NOMO-1 (cell line): ENCODE measurements at regions not wholly inside any gene's neighbourhood (a gene's known extent, or its start where the extent isn't known, plus 50 kb on each side); places are given as distances from the start of the nearest gene placed in this dataset.
"Not testable (repeated sequence)": the region's sequence is repeated elsewhere in the genome, so short reads cannot be mapped to it uniquely, and the experiment has no call there.

Experiments used
- DNase-seq, 2 experiments: peaks; one replicate each; lab custom pipeline; 2025; ENCODE audit not compliant: unreplicated experiment in 2 of 2; lab: John Stamatoyannopoulos, UW

GRCh38 chr20:48448666-48449600 is 378.9 kb downstream of the PREX1 start:
- no peak for DNase-seq

GRCh38 chr20:48447456-48447855 is 380.3 kb downstream of the PREX1 start:
- no peak for DNase-seq

GRCh38 chr20:48445827-48446226 is 382.0 kb downstream of the PREX1 start:
- DNase-seq: no peak

GRCh38 chr20:48444249-48444648 is 383.6 kb downstream of the PREX1 start:
- DNase-seq: no peak

GRCh38 chr20:48440916-48441315 is 386.9 kb downstream of the PREX1 start:
- no peak for DNase-seq

GRCh38 chr20:48440261-48440660 is 387.5 kb downstream of the PREX1 start:
- DNase-seq: not testable (repeated sequence)

- no peak for DNase-seq
These were observed 390.7 kb downstream of the PREX1 start for GRCh38 chr20:48437146-48437545.

DNA sequence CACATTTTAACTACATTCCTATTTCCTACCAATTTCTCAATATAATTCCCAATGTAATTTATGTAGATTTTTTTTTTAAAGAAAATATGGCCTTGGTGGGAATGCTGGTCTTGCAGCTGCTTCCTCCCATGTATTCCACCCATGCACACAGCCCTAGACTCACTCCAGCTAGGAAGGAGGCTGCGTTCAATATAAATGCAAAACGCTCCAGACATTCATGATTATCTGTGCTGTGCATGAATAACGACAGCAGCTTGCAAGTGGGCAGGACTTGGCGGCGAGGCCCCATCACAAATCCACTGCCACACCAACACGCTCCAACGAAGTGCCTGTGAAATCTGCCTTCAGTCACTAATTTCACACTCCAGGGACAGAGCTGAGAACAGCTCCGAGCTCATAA is 391.2 kb downstream of the PREX1 start:
- not testable (repeated sequence) for DNase-seq

DNA sequence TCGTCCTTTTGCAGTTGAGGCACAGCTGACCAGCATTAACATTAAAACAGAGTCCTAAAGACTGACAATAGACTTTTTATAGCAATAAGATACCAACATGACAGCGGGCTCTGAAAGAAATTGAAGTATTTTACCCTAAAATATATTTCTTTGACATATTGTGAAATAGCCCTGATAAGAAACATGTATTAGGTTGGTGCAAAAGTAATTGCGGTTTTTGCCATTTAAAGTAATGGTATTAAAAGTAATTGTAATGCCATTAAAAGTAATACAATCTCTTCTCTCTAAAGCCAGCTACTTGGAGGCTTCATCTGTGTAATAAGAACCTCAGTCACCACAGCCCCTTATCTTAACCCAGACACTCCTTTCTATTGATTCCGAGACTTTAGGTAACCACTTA is 394.6 kb downstream of the PREX1 start:
- no peak for DNase-seq

- no peak for DNase-seq
These were observed 395.3 kb downstream of the PREX1 start for GRCh38 chr20:48432494-48432832.

- DNase-seq: no peak
These were observed 395.9 kb downstream of the PREX1 start for GRCh38 chr20:48431653-48432493.

GRCh38 chr20:48426630-48427029 is 401.2 kb downstream of the PREX1 start:
- DNase-seq: no peak

DNA sequence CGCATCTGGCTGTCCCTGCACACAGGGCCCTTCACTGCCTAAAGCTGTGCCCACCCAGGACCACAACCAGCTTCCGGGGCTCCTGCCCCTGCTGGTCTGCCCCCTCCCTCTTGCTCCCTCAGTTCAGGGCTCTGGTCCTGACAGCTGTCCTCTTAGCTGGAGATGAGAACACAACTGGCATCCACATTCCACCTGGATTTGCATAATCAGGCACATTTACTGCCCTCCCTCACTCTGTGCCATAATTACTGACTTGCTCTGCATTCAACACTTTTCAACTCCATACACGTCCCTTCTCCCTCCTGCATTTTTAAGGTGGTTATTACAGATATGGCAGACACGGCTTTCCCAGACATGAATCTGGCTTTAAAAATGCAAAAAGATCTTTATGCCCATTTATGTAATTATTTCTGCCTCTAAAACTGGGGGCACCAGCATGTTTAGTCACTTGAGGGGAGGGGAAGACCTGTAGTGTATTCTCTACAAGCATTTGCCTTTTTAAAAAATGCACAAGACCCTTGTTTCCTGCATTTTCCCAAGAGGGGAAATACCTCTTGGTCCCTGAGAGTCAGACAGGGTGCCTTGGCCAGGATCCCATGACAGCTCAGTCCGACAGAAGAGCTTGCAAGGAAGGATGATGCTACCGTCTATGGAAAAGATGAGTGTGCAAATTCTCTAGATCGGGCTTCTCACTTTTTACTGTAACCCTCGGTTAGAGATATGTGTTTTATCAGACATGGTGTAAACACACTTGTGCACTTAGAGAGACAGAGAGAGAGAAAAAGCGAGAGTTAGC is 401.8 kb downstream of the PREX1 start:
- no peak for DNase-seq

- DNase-seq: no peak
These were observed 402.5 kb downstream of the PREX1 start for GRCh38 chr20:48425321-48425720.

DNA sequence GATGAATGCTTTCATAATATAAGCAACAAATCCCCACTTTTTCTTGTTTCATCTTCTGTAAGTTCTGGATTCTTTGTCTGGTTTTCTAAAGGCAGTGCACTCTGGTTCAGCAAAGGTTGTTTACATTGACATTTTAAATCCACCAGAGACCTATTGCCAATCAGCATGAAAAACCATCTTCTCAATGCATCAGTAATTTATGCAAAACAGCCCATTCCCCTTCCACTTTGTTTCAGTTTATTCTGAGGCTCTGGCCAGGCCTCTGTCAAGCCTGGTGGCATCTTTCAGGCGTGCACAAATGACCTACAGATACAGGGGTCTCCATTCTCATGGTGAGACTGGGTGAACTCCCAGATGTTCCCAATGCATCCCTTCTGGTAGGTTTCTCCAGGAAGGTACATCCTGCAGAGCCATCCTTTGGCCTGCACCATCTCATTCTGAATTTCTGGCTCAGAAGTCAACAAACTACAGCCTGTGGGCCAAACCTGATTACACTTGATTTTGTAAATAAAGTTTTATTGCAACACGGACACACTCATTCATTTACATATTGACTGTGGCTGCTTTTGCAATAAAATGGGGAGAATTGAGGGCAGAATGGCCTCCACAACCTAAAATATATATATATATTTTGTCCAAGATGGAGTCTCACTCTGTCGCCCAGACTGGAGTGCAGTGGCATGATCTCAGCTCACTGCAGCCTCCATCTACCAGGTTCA is 405.4 kb downstream of the PREX1 start:
- no peak for DNase-seq

GRCh38 chr20:48421547-48421946 is 406.3 kb downstream of the PREX1 start:
- DNase-seq: no peak

- DNase-seq: no peak
These were observed 407.6 kb downstream of the PREX1 start for GRCh38 chr20:48420176-48420575.

- DNase-seq: no peak
These were observed 408.6 kb downstream of the PREX1 start for GRCh38 chr20:48419173-48419572.

GRCh38 chr20:48416002-48416401 is 411.8 kb downstream of the PREX1 start:
- DNase-seq: no peak

DNA sequence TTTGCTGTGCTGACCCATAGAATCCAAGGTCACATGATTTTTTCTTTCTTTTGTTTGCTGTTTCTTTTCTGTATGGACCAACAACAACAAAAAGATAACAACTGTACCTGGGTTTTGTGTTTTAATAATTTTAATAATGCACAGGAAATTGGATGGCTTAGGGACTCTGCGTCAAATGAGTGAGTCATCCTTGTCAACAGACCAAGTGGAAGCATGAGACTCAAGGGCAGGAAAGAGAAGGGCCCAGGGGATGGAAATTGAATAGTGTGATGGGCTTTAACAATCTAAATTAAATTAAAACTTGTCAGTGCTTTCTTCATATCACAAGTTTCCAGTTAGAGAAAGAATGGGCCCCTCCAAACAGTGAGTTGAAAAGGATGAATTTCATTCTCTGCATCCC is 413.0 kb downstream of the PREX1 start:
- DNase-seq: no peak
